Right cardiac atrium (tissue), 5 donors: ENCODE measurements at regions not wholly inside any gene's neighbourhood (a gene's known extent, or its start where the extent isn't known, plus 50 kb on each side); places are given as distances from the start of the nearest gene placed in this dataset.

Source experiments
- ATAC-seq, 2 donors: fragments of 200-7000 bp; cut with Tn5 transposase; one replicate each; pipeline versions ENCODE4 v1.8.0 to v1.9.1; 2020; ENCODE audit warnings: moderate library complexity in 2 of 2, mild to moderate bottlenecking in 1 of 2
- DNase-seq, 3 donors: peaks; one replicate each; pipeline ENCODE4 v3.0.0-alpha.2; 2020
- H3K27ac ChIP-seq: one replicate; pipeline ENCODE4 v1.5.1; 2013; ENCODE audit warnings: mild to moderate bottlenecking, low read length, control low read depth, moderate library complexity
- H3K27me3 ChIP-seq: one replicate; pipeline ENCODE4 v1.6.1; 2013; ENCODE audit not compliant: control insufficient read depth, insufficient read depth
- H3K4me1 ChIP-seq: one replicate; pipeline ENCODE4 v1.6.1; 2013; ENCODE audit warnings: low read length; ENCODE audit not compliant: control insufficient read depth, insufficient read depth
- H3K4me3 ChIP-seq: one replicate; pipeline ENCODE4 v1.5.1; 2013; ENCODE audit warnings: low read length, control low read depth
- H3K9me3 ChIP-seq: one replicate; pipeline ENCODE4 v1.6.1; 2013; ENCODE audit warnings: low read length; ENCODE audit not compliant: control insufficient read depth
- WGBS: extraction: QIAGEN DNeasy Blood & Tissue Kit; methylation state at CpG from one replicate; pipeline ENCODE4 v1.1.7; 2013; 5-methylcytosine and 5-hydroxymethylcytosine counted together
- intact Hi-C, 4 donors: fragments of 100-400 bp; cut with DNase I; formaldehyde crosslinking; loops; one replicate each; pipeline versions ENCODE4 v1.11.0 to v1.14.0; 2022 to 2023
- donor health status: healthy with polysubstance abuse.
- donor health status: DM: no; HTN: yes; CAD: no.
- donor health status: DM: no; HTN: no; CAD: no.
- donor health status: DM: no; HTN: yes; CAD: no; lungs with severe emphysema.
- donor health status: DM: yes; HTN: yes; CAD: no.

- DNase-seq (no peak), ATAC-seq (no peak)
- H3K27me3 ChIP-seq: no peaks in the 10 kb centered on the region
- H3K27ac ChIP-seq: no peak overlapping the region
- intact Hi-C loops: no loop called here
- no peaks in the 10 kb centered on the region for H3K4me1 ChIP-seq
- no peak overlapping the region for H3K4me3 ChIP-seq
- 72% methylated on average over 4 of the region's 4 CpGs for WGBS
- H3K9me3 ChIP-seq: no peaks in the 10 kb centered on the region
Observed at GRCh38 chr16:13791095-13791494, 128.9 kb upstream of the ERCC4 start.

DNA sequence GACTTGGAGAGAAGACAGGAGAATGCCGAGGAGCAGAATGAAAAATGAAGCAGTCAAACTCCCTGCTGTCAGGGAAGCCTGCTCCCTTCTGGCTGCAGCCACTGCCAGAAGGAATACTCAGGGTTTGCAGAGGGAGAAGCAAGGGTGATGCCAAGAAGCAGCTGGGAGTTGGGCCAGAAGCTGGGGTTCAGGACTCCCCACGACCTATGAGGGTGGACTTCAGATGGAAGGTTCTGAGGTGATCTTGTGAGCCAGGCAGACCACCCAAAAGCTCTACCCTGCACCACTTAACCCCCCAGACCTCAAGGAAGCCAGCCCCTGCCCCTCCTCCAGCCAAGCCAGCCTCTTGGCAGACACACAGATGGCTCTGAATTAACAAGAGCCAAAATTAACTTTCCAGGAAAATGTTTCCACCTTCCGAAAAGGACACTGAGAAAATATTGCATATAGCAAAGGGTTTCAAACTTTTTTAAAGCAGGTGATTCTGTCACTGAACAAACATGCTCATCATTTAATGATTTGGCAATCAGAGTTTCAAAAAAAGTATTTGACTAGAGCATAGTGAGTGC is 126.0 kb upstream of the ERCC4 start:
- intact Hi-C loops: no loop called here
- Histone ChIP-seq H3K27me3 (no peaks in the 10 kb centered on the region), H3K9me3 (no peaks in the 10 kb centered on the region), H3K4me1 (no peaks in the 10 kb centered on the region), H3K4me3 (no peak overlapping the region), H3K27ac (no peak overlapping the region)
- WGBS: 16% methylated on average over 3 of the region's 3 CpGs
- peak in 1 of 2 donors; percentile 33 for ATAC-seq
- no peak for DNase-seq

DNA sequence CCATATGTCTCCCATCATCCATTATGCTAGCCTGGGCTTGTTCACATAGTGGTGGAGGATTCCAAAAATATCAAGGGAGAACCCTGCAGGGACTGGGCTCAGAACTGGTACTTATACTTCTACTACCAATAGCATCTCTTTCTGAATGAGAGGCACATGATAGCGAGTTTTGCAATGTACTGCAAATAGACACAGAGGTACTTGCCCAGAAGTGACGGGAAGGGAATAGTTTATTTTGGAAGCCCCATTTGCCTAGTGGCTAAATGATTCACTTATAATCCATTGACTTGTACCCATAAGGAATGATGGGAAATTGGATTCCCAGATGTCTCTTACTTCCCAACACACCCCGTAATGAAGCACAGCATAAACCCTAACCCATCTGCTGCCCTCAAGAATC is 124.8 kb upstream of the ERCC4 start:
- H3K4me3 ChIP-seq: no peak overlapping the region
- ATAC-seq (peak in 1 of 2 donors; percentile 36), DNase-seq (no peak)
- H3K27ac ChIP-seq: no peak overlapping the region
- no peaks in the 10 kb centered on the region for H3K9me3 ChIP-seq
- no peaks in the 10 kb centered on the region for H3K4me1 ChIP-seq
- WGBS: 48% methylated on average over 3 of the region's 3 CpGs
- intact Hi-C loops: no loop called here
- no peaks in the 10 kb centered on the region for H3K27me3 ChIP-seq

DNA sequence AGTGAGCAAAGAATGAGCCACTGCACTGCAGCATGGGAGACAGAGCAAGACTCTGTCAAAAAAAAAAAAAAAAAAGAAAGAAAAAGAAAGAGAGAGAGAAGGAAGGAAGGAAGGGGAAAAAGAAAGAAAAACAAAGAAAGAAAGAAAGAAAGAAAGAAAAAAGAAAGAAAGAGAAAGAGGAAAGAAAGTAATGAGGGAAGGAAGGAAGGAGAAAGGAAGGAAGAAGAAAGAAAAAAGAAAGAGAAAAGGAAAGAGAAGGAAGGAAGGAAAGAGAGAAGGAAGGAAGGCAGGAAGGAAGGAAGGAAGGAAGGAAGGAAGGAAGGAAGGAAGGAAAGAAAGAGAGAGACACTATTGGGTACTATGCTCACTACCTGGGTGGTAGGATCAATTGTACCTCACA is 122.2 kb upstream of the ERCC4 start:
- no peak for ATAC-seq
- DNase-seq: no peak
- Histone ChIP-seq H3K4me3 (no peak overlapping the region), H3K9me3 (no peaks in the 10 kb centered on the region), H3K27ac (no peak overlapping the region), H3K27me3 (no peaks in the 10 kb centered on the region), H3K4me1 (no peaks in the 10 kb centered on the region)
- intact Hi-C loops: no loop called here

GRCh38 chr16:13798211-13798610 is 121.7 kb upstream of the ERCC4 start:
- intact Hi-C loops: no loop called here
- 65% methylated on average over 2 of the region's 2 CpGs for WGBS
- no peak overlapping the region for H3K4me3 ChIP-seq
- no peaks in the 10 kb centered on the region for H3K9me3 ChIP-seq
- no peak overlapping the region for H3K27ac ChIP-seq
- H3K27me3 ChIP-seq: no peaks in the 10 kb centered on the region
- ATAC-seq: no peak
- no peaks in the 10 kb centered on the region for H3K4me1 ChIP-seq
- DNase-seq: no peak

DNA sequence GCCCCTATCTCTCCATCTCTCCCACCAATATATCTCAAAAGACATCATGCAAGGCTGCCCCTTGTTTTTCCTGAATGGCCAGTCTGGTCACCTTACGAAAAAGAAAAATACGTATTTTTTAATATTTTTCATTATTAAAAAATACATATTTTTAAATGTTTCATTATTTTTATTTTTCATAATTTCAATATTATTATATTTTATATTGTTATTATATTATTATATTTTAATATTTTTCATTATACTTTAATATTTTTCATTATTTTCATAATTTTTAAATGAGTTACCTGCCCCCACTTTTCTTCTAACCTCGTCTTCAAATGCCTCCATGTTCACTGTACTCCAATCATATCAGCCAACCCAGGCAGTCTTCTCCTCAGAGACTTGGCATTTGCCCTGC is 116.0 kb upstream of the ERCC4 start:
- Histone ChIP-seq H3K9me3 (no peaks in the 10 kb centered on the region), H3K27ac (no peak overlapping the region), H3K4me3 (no peak overlapping the region), H3K27me3 (no peaks in the 10 kb centered on the region), H3K4me1 (no peaks in the 10 kb centered on the region)
- no peak for ATAC-seq
- intact Hi-C loops: no loop called here
- no peak for DNase-seq
- WGBS: 82% methylated on average over 3 of the region's 3 CpGs

DNA sequence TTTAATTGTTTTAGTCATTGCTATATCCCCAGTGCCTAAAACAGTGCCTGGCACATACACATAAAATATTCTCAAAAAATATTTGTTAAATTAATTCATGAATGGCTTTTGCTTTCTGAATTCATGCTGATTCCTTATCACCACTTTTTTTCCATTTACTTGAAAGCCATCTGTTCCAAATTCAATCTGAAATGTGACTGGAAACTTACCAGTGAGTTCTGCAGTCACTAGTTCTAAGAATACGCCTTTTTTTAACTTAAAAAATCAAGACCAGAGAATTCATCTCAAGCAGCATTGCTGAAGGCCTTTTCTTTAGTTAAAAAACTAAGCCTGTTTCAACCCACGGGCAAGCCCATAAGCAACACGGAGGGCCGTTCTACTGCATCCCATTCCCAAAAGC is 114.0 kb upstream of the ERCC4 start:
- H3K27me3 ChIP-seq: no peaks in the 10 kb centered on the region
- H3K4me3 ChIP-seq: no peak overlapping the region
- DNase-seq (no peak), ATAC-seq (no peak)
- H3K9me3 ChIP-seq: no peaks in the 10 kb centered on the region
- intact Hi-C loops: no loop called here
- WGBS: 85% methylated on average over 4 of the region's 4 CpGs
- no peaks in the 10 kb centered on the region for H3K4me1 ChIP-seq
- no peak overlapping the region for H3K27ac ChIP-seq

DNA sequence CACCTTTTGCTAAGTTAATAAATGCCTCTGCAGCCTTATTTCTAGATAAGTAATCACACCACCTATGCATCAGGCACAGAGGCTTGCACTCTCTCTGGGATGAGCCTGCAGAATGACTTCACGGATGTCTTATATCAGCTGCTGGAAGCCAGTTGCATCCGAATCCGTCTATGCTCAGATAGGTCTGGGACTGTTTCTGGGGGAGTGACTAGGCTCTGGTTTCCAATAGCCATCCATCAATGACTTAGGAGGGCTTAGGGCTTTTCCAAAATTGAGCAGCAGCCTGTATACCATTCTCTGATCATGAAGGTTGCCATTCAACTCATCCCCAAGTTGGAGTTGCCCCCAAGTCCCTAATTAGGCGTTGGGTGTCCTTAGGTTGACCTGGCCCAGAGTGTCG is 113.3 kb upstream of the ERCC4 start:
- intact Hi-C loops: no loop called here
- no peak for DNase-seq
- H3K27me3 ChIP-seq: no peaks in the 10 kb centered on the region
- H3K4me1 ChIP-seq: no peaks in the 10 kb centered on the region
- no peak overlapping the region for H3K27ac ChIP-seq
- WGBS: 61% methylated on average over 5 of the region's 5 CpGs
- no peak overlapping the region for H3K4me3 ChIP-seq
- no peaks in the 10 kb centered on the region for H3K9me3 ChIP-seq
- ATAC-seq: no peak

DNA sequence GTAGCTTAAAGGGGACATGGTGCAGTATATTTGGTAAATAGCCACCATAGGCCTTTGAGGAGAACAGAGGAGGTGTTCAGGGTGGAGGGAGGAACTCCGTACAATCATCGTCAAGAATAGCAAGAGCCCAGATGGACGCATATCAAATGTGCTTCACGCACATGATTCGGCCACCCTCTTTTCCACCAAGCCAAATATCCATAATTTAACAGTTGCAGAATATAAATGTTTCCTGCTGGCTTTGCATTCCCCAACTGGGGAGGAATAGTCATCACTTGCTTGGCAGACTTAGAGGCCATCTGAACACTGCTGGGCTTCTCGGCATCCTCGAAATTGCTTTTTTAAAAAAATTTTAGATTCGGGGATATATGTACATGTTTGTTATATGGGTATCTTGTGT is 111.9 kb upstream of the ERCC4 start:
- intact Hi-C loops: no loop called here
- WGBS: 94% methylated on average over 8 of the region's 8 CpGs
- DNase-seq (no peak), ATAC-seq (no peak)
- H3K27me3 ChIP-seq: no peaks in the 10 kb centered on the region
- H3K4me3 ChIP-seq: no peak overlapping the region
- no peak overlapping the region for H3K27ac ChIP-seq
- no peaks in the 10 kb centered on the region for H3K4me1 ChIP-seq
- H3K9me3 ChIP-seq: no peaks in the 10 kb centered on the region

DNA sequence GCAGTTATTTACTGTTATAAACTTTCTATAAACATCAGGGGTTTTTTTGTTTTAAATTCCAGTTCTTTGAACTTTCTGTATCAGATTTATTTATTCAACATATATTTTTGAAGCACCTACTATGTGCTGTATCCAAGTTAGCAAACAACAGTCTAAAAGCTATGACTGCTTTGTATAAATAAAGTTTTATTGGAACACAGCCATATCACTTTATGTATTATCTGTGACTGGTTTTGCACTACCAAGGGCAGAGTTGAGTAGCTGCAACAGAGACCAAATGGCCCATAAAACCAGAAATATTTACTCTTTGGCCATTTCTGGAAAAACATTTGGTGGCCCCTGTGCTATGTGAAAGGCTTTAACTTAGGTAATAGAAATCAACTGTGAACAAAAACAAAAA is 110.2 kb upstream of the ERCC4 start:
- H3K4me1 ChIP-seq: no peaks in the 10 kb centered on the region
- no peak for DNase-seq
- no peak overlapping the region for H3K4me3 ChIP-seq
- H3K27me3 ChIP-seq: no peaks in the 10 kb centered on the region
- H3K9me3 ChIP-seq: no peaks in the 10 kb centered on the region
- ATAC-seq: no peak
- intact Hi-C loops: no loop called here
- H3K27ac ChIP-seq: no peak overlapping the region

DNA sequence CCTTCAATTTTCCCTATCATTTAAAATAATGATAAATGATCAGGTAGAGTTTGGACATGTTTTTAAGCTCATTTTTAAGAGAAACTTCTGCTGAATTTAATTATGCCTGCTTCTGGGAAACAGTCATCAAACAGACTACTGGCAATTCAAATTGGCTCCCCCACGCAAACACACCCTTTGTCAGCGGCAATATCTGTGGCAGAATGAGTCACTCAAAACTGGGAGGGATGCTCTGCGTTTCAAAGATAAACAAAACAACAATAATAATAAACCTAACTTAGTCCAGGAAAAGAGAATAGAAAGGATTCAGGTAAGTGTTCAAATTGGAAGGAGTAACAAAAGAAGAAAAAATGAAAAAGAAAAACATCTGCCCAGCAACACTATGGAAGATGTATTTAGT is 108.1 kb upstream of the ERCC4 start:
- H3K27ac ChIP-seq: no peak overlapping the region
- H3K4me1 ChIP-seq: no peaks in the 10 kb centered on the region
- intact Hi-C loops: no loop called here
- no peaks in the 10 kb centered on the region for H3K27me3 ChIP-seq
- no peak overlapping the region for H3K4me3 ChIP-seq
- DNase-seq (no peak), ATAC-seq (no peak)
- H3K9me3 ChIP-seq: no peaks in the 10 kb centered on the region
- 58% methylated on average over 3 of the region's 3 CpGs for WGBS

DNA sequence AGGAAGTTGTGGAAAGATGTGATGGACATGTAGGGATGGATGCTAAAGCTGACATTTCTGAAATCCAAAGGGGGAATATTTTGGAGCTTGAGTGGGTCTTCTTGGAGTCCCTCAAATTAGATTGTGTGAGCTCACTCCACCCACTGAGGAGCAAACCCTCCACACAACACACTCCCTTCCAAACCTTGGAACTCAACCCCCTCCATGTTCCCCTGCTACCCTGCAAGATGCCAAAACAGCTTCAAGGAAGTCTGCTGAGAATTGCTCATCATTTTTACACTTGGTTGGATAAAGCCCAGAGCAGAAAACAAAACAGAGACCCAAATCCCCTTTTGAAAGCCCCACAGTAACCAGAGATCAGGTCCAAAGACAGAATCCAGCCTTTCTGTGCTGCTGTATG is 103.3 kb upstream of the ERCC4 start:
- intact Hi-C loops: no loop called here
- Histone ChIP-seq H3K27ac (no peak overlapping the region), H3K4me1 (no peaks in the 10 kb centered on the region), H3K9me3 (no peaks in the 10 kb centered on the region), H3K4me3 (no peak overlapping the region), H3K27me3 (no peaks in the 10 kb centered on the region)
- no peak for DNase-seq
- ATAC-seq: no peak
